T-helper 9 cell (primary cell): ENCODE measurements at regions not wholly inside any gene's neighbourhood (a gene's known extent, or its start where the extent isn't known, plus 50 kb on each side); places are given as distances from the start of the nearest gene placed in this dataset.
"Not testable (repeated sequence)": the region's sequence is repeated elsewhere in the genome, so short reads cannot be mapped to it uniquely, and the experiment has no call there.

Source experiments
- DNase-seq: peaks from one replicate; pipeline ENCODE4 v3.0.0-alpha.2; 2020

DNA sequence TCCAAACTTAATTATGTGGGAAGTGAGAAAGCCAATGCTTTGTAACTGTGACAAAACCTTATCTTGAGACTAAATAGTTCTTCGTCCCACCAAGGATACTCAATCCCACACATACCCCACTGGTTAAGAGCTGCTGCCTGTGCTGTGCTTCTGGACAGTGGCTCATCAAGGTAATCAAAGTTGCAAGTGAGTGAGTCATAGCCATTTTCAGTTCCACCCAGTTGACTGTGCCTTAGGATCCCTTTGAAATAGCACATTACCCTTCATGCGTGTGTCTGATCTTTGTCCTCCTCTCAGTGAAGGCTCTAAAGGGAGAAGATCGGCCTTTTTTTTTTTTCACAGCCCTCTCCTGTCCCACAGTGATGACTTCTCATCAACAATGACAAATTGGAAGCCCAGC lies 706.0 kb upstream of the AUTS2 start:
- no peak for DNase-seq

DNA sequence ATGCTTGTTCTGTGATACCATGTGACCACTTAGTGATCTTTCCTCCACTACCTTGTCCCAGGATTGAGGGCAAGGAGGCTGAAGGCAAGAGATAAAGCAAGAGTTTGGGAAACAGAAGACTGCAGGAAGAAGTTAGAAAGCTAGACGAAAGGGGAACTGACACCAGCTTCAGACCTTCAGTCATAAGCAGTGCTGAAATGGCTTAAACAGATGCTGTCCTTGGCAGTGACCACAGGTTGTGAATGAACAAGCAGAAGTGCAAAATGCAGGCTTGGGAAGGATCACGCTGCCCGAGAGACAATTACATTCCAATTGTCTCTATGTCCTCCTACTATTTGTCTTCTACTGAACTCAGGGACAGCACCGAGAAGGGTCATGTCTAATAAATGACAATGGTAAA lies 704.9 kb upstream of the AUTS2 start:
- DNase-seq, result no peak

DNA sequence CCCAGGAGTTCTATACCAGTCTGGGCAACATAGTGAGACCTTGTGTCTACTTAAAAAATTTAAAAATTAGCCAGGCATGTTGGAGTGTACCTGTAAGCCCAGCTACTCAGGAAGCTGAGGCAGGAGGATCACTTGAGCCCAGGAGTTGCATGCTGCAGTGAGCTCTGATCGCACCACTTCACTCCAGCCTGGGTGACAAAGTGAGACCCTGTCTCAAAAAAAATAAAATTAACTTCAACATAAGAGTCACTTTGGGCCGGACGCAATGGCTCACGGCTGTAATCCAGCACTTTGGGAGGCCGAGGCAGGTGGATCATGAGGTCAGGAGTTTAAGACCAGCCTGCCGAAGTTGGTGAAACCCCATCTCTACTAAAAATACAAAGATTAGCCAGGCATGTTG lies 699.1 kb upstream of the AUTS2 start:
- not testable (repeated sequence) for DNase-seq

- DNase-seq, result no peak
Observed at GRCh38 chr7:68900096-68900495, 698.2 kb upstream of the AUTS2 start.

DNA sequence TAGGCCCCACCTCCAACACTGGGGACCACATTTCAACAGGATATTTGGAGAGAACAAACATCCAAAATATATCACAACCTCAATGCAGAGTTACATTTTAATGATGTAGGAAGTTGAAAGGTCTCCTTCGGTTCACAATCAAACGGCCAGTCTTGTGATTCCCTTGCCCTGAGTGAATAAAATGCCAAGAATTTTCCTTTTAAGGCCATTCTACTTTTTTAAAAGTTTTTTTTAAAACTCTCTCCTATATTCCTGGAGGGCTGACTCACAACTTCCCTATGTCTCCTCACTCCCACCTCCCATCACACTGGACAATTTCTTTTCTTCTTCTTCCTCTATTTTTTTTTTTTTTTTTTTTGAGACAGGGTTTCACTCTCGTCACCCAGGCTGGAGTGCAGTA lies 693.6 kb upstream of the AUTS2 start:
- no peak for DNase-seq

DNA sequence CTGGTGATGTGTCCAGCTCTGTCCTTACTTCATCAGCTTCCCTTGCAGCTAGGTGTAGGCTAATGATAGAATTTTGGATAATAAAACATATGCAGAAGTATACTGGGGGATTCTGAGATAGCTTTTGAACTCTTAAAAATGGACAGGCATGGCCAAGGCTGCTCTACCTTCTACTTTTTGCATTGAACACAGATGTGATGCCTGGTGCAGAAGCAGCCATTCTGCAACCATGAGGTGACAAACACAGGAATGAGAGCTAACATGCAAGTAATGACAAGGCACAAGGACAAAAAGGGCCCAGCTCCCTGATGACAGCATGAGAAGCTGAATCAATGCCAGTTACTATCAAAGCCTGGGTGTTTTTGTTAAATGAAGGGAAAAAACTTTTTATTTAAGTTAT lies 686.5 kb upstream of the AUTS2 start:
- no peak for DNase-seq

DNA sequence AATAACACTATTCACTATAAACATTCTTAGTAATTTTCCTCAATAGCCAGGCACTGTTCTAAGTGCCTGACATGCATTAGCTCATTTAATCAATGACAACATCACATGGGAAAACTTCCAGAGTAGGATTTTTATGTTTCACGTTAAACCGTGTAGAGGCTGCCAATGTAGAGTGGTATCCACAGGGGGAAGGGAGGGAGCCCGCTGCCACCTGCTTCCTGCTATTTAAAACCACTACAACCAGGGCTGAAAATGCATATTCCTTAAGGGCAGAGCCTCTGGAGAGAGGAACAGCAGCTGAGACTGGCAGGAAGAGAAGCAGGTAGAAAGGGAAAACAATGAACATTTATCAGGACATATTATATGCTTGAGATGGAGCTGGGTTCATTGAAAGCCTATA lies 684.3 kb upstream of the AUTS2 start:
- DNase-seq, result no peak

DNA sequence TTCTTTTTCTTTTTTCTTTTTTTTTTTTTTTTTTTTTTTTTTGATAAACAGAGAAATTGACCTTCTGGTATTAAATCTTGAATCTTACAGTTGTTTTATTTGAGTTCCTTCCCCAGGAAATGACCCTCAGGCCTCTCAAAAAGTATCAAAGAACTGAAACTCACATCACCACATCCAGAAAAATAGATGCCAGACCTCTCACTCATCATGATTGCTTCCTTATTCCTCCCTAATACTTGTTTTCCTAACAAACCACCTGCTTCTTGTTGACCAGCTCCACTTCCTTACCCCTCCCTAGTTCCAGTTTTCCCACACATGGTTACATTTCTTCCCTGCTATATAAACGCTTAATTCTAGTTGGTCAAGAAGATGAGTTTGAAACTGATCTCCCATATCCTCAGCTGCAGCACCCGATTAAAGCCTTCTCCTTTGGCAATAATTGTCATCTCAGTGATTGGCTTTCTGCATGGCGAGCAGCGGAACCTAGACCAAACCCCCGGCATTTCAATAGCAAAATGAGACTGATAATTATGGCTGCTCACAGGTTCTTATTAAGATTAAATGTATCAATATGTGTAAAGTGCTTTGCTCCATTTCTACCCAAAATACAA lies 681.1 kb upstream of the AUTS2 start:
- DNase-seq, result no peak

- DNase-seq, result no peak
Observed at GRCh38 chr7:68918621-68919020, 679.7 kb upstream of the AUTS2 start.

DNA sequence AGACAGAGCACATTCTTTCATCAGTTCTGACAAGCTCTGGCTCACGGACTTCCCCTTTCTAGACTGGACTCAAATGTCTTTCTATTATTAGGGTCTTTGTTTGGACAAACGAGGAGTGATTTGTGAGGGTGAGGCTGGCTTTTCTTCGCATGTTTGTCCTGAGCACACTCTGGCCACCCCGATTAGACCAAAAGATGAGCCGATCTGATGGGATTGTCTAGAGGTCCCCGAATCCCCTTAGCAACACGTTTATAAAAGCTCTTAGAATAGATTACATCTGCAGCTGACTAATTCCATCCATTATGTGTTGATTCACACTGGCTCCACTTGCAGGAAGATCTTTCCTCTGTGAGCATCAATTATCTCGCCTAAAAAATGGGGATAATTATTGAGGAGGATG lies 675.4 kb upstream of the AUTS2 start:
- DNase-seq, result no peak

GRCh38 chr7:68925241-68925640 lies 673.0 kb upstream of the AUTS2 start:
- no peak for DNase-seq

DNA sequence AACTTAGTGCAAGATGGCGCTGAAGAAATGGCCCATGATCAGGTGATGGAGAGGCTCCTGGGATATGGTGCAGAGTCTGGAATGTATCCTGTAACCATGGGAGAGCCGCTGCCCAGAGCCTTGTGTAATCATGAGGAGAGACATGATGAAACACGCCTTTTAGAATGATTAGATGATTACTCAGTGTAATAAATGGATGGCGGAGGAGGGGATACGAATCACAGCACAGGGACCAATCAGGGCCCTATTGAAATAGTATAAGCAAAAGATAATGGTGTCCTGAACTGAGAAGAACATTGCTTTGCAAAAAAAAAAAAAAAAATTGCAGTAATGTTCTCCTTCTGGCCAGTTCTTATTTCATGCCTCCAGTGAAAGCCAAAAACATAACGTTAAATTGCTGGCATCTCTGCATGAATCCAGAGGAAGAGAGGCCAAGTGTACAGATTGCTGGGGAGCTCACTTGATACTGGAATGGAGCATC lies 668.5 kb upstream of the AUTS2 start:
- no peak for DNase-seq

GRCh38 chr7:68936471-68937035 lies 661.7 kb upstream of the AUTS2 start:
- DNase-seq, result no peak

DNA sequence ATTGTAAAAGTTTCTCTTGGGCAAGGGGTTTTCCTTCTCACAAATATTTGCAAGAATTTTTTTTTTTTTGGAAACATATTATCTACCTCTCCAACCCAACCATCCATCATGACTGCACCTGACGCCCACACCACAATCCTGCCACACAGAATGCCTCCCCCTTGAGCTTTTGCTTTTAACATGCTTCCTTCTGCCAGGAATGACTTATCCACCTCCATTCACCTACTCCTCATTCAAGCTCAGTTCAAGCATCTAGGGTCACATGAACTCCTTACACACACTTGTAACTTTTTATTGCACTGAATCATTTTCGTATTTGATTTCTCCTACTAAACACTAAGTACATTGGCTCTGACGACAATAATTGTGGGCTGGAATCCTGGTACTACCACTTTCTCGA lies 660.1 kb upstream of the AUTS2 start:
- DNase-seq, result no peak

DNA sequence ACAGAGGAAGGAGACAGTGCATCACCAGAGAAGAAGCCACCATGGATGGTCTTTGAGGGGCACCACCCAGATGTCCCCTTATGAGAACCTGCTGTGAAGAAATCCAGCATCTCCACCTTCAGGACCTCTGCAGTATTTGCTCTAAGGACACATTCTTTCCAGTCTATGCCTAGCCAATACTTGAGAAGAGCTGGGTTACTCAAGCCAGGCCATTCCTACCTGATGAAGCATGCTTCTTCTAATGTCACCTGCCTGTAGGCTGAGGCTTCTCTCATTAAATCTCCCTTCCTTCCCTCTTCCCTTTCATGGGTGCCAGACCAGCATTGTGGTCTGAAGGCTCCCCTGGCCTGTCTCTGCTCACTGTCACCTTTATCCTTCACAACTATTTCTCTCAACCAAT lies 654.5 kb upstream of the AUTS2 start:
- no peak for DNase-seq

GRCh38 chr7:68955656-68956055 lies 642.6 kb upstream of the AUTS2 start:
- no peak for DNase-seq

DNA sequence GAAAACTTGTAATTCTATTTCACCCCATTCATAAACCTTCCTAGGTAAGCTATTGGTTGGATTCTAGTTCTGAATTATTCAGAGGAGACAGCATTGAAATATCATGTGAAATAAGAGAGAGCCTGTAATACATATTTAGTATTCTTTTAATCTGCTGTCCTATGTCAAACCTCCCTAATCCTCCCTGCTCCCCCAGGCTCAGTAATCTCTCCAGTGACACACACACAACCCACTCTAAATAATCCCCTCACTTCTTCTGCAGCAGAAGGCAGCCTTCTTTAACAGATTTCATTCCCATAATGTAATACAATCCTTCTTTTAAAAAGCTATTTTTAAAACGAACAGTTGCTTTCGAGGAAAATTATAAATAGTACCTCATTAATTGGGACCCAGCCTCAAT lies 639.7 kb upstream of the AUTS2 start:
- no peak for DNase-seq

DNA sequence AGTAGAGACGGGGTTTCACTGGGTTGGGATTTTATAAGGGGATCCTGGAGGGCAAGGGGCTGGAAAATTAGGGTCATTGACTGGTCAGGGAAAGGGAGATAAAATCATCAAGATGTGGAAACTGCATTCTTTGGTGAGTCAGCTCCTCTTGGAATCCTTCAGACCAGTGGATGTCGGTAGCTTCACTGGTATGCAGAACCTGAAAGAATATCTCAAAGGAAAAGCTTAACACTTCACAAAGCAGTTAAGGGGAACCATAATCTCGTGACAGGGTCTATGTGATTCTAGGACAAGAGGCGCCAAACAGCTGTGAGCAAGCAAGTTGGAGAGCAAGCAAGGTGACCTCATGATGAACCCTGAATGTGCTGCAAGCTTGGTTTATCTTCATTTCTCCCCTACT lies 634.7 kb upstream of the AUTS2 start:
- DNase-seq, result no peak

GRCh38 chr7:68964060-68964459 lies 634.2 kb upstream of the AUTS2 start:
- DNase-seq, result no peak

DNA sequence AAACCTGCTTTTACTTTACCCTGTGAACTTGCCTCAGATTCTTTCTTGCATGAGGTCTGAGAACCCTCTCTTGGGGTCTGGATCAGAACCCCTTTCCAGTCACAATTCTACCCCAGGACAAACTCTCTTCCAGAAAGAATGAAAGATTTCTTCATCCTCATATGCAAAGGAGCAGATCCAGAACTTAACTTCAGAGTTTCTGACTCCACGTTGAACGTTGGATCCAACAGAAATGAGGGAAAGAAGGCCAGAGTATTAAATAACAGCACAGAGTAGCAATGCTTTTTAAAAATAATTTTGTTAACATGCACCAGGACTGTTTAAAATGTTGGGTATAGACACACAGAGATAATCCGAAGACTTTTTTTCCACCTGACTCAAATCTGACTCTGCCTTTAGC lies 632.9 kb upstream of the AUTS2 start:
- no peak for DNase-seq

DNA sequence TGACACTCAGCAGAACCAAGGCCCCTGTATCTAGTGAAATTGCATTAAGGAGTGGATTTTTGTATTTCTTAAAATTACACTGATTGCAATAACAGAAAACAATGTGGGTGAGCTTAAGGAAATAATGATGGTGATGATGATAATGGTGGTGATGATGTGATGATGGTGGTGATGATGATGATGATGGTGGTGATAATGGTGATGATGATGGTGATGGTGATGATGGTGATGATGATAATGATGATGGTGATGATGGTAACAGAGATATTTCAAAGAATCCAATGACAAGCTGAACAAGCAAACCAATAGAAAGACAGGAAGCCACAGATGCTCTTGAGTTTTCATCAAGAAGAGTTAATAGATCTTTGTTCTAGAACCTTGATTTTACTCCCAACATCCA lies 630.7 kb upstream of the AUTS2 start:
- no peak for DNase-seq

DNA sequence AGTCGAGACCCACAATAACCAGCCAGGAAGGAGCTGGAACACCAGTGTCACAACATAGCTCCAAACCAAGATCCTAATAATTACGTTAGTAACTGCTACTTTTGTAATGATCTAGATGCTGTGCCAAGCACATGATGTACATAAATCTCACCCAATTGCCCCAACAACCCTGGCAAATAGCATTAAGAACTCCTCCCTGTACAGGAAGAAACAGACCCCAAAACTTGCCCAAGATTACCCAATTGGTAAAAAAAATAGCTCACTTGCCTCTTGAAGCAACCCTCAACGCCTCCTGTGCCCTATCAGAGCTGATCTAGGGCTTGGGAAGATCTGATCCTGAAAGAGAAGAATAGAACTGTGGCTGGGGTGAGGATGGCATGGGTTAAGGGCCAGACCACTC lies 628.7 kb upstream of the AUTS2 start:
- no peak for DNase-seq

DNA sequence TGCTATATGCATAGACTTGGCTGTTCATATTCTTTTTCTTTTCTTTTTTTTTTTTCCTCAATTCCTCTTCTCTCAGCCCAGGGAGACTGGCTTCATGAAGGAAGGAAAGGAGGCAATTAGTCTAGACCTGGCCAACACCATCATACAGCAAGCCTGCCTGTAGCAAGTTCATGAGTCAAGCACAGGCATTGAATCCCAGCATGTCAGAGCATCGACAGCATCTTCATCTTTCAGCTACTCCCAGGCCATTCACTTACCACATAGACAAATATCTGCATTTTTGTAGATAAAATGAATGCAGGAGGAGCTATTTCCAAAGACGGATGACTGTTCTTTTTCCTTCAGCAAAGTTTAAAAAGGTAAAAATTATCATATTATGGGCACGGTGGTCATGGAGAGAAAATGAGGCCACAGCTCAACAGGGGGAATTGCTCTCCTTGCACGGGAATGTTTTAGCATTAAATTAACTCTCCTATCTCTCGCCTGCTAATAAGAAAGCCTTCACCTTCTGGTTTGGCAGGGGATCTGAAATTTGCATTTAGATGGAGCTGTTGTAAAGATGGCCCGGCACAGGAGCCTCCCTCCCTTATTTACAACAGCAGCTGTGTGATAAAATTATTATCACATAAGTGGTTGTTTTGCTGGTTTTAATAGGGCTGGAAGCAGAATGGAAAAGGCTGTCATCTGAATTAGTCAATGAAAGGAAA lies 626.5 kb upstream of the AUTS2 start:
- DNase-seq, result no peak

- no peak for DNase-seq
Observed at GRCh38 chr7:68977385-68978055, 620.8 kb upstream of the AUTS2 start.
